Ovary (tissue), 7 donors: ENCODE measurements at regions not wholly inside any gene's neighbourhood (a gene's known extent, or its start where the extent isn't known, plus 50 kb on each side); places are given as distances from the start of the nearest gene placed in this dataset.

ENCODE experiments used
- DNase-seq, 5 donors: peaks; one replicate each; pipeline ENCODE4 v3.0.0-alpha.2; 2019 to 2020
- H3K27ac ChIP-seq, 2 donors: fragments of 200-600 bp; one replicate each; pipeline versions ENCODE4 v1.5.1 to v1.8.0; 2019 to 2022
- H3K27me3 ChIP-seq: fragments of 200-600 bp; one replicate; pipeline ENCODE4 v1.8.0; 2022
- H3K36me3 ChIP-seq: fragments of 200-600 bp; sonication (generic); one replicate; pipeline ENCODE4 v1.5.1; 2019
- H3K4me1 ChIP-seq: one replicate; pipeline ENCODE4 v1.8.1; 2013; ENCODE audit warnings: mild to moderate bottlenecking, moderate library complexity; ENCODE audit not compliant: insufficient read depth
- H3K4me3 ChIP-seq: fragments of 200-600 bp; sonication (generic); one replicate; pipeline ENCODE4 v1.5.1; 2017
- H3K9me3 ChIP-seq, 2 donors: fragments of 200-600 bp in 1 of 2; sonication (generic) in 1 of 2; one replicate each; pipeline versions ENCODE4 v1.5.1 to v1.8.1; 2013 to 2019; ENCODE audit warnings: mild to moderate bottlenecking in 1 of 2, moderate library complexity in 1 of 2
- EP300 ChIP-seq: sonication (generic); formaldehyde crosslinking; IDR thresholded peaks from one replicate; pipeline ENCODE4 v1.6.1; 2017; ENCODE audit warnings: antibody characterized with exemption
- POLR2A ChIP-seq: fragments of 450-650 bp; IDR thresholded peaks from one replicate; pipeline ENCODE4 v1.6.1; 2017; ENCODE audit warnings: antibody characterized with exemption, mild to moderate bottlenecking, moderate library complexity
- WGBS, 3 donors: extraction: QIAGEN DNeasy Blood & Tissue Kit in 1 of 3; methylation state at CpG; one replicate each; pipeline versions ENCODE4 v1.1.5 to v1.1.7; 2013 to 2017; 5-methylcytosine and 5-hydroxymethylcytosine counted together
- intact Hi-C, 4 donors: fragments of 100-400 bp; cut with DNase I; formaldehyde crosslinking; loops; one replicate each; pipeline versions ENCODE4 v1.11.0 to v1.15.1; 2022 to 2023
- TF ChIP-seq, protein P1 (sequence below), 3 donors: fragments of 450-650 bp in 2 of 3; fragments of 200-600 bp in 1 of 3; IDR thresholded peaks; one replicate each; pipeline versions ENCODE4 v1.5.1 to v1.8.0; 2016 to 2022; ENCODE audit warnings: antibody characterized with exemption in 3 of 3, mild to moderate bottlenecking in 1 of 3
- donor health status: DM: no; HTN: no; CAD: no; lungs with moderate emphysema.
- donor health status: DM: no; HTN: no; CAD: no.
- donor health status: Bipolar disorder and iron deficiency.
- donor health status: DM: no; HTN: no; CAD: no.
- donor health status: DM: yes; HTN: yes; CAD: no.

DNA sequence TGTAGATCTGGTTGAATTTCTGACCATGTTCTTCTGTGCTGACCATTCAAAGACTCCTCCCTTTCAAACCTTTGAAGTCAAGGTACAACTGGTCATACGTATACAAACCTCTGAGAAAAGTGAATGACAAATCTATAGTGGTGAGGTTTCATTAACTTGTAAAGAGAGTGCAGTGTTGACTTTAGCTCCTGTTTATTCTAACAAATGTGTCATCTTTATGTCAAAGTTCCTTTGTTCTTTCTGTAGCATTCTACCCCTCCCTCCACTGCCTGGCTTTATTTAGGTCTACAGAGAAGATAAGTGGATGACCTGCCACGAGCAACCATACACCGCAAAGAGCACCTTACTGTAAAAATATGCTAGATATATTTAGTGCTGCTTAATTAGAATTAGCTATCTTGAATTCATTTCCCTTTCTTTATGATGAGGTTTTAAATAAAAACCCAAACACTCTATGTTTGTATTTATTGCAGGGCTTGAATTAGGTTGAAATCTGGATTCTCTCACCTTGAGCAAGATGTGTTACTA, 520.0 kb upstream of the CDH11 start:
- Histone ChIP-seq H3K9me3 (no peaks in the 10 kb centered on the region), H3K4me1 (no peaks in the 10 kb centered on the region), H3K27me3 (no peaks in the 10 kb centered on the region), H3K27ac (no peak overlapping the region), H3K36me3 (no peaks in the 10 kb centered on the region), H3K4me3 (no peak overlapping the region)
- no peak for TF ChIP-seq POLR2A
- TF ChIP-seq EP300 = no peak
- TF ChIP-seq, protein P1, sequence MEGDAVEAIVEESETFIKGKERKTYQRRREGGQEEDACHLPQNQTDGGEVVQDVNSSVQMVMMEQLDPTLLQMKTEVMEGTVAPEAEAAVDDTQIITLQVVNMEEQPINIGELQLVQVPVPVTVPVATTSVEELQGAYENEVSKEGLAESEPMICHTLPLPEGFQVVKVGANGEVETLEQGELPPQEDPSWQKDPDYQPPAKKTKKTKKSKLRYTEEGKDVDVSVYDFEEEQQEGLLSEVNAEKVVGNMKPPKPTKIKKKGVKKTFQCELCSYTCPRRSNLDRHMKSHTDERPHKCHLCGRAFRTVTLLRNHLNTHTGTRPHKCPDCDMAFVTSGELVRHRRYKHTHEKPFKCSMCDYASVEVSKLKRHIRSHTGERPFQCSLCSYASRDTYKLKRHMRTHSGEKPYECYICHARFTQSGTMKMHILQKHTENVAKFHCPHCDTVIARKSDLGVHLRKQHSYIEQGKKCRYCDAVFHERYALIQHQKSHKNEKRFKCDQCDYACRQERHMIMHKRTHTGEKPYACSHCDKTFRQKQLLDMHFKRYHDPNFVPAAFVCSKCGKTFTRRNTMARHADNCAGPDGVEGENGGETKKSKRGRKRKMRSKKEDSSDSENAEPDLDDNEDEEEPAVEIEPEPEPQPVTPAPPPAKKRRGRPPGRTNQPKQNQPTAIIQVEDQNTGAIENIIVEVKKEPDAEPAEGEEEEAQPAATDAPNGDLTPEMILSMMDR (IDR thresholded peaks at IDR 0.05) = no peak
- intact Hi-C loops = no loop called here
- DNase-seq = no peak
- WGBS, 3 donors = 94 to 97% (median 96%) methylated on average over 3 of the region's 3 CpGs

DNA sequence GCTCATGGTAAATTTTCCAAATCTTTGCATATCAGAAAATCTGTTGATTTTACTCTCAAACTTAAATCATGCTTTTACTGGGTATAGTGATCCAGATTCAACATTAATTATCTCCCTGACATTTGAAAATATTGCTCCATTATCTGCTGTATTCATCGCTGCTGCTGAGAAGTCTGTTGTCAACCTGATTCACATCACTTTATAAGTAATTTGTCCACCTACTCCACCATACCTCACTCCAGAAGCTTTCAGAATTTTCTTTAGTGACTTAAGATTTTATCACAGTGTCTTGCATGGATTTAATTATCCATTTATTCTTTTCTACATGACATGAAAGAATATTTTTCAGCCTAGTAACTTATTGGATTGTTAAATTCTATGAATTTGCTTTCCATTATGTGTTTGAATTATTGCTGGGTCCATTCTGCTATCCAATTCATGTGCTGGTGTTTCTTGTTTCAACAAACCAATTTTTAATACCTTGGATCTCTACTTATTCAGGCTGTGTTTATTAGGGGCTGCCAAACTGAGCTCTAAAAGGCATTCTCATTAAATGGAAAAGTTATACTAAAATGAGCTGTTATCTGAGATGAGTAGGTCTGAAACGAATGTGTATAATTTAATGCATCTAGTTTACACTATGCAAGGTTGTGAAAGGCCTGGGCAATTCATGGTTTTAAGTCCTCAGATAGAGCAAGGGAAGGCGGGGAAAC, 519.3 kb upstream of the CDH11 start:
- Histone ChIP-seq H3K27ac (no peak overlapping the region), H3K27me3 (no peaks in the 10 kb centered on the region), H3K4me1 (no peaks in the 10 kb centered on the region), H3K9me3 (no peaks in the 10 kb centered on the region), H3K4me3 (no peak overlapping the region), H3K36me3 (no peaks in the 10 kb centered on the region)
- intact Hi-C loops = no loop called here
- WGBS, 3 donors = 82 to 86% (median 82%) methylated on average over 3 of the region's 3 CpGs
- no peak for DNase-seq
- no peak for TF ChIP-seq POLR2A
- no peak for TF ChIP-seq EP300
- TF ChIP-seq, protein P1 (IDR thresholded peaks at IDR 0.05) = no peak

DNA sequence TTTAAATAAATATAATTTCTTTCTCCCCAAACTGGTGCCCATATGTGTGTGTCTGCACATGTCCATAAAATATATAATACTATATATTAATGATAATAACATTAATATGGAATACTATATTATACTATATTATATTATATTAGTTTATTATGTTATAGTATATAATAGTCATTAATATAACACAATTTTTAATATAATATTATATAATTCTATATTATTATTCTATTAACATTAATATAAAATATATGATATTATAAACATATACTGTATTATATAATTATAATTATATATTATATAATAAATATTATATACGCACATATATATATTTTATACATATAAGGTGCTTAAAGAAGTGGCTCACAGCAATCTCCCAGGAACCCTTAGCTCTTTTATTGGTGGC, 513.0 kb upstream of the CDH11 start:
- TF ChIP-seq, protein P1 (IDR thresholded peaks at IDR 0.05) = no peak
- TF ChIP-seq EP300 = no peak
- TF ChIP-seq POLR2A = no peak
- H3K4me3 ChIP-seq = no peak overlapping the region
- 92 to 97% (median 96%) methylated on average over 1 of the region's 1 CpG for WGBS, 3 donors
- no peak for DNase-seq
- intact Hi-C loops = no loop called here
- H3K9me3 ChIP-seq = no peaks in the 10 kb centered on the region
- H3K27ac ChIP-seq = no peak overlapping the region
- no peaks in the 10 kb centered on the region for H3K4me1 ChIP-seq
- no peaks in the 10 kb centered on the region for H3K27me3 ChIP-seq
- H3K36me3 ChIP-seq = no peaks in the 10 kb centered on the region

DNA sequence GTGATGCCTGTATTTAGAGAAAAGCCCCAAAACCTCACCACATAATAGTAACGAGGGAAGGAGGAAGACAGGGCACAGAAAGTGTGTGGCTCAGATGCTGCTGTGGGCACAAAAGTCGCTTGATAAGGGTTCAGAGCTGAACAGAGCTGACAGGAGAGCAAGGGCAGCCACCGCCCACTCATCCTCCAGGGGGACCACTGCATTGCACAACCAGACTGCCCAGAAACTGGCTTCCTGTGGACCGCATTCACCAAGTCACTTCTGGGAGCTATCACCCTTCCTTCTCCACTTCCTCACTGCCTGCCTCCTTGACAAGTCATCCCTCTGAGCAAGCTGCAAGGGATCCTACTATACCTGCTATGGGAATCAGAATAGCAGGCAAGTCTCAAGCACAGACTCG, 512.4 kb upstream of the CDH11 start:
- TF ChIP-seq POLR2A (no peak), EP300 (no peak)
- TF ChIP-seq, protein P1 (IDR thresholded peaks at IDR 0.05) = no peak
- intact Hi-C loops = no loop called here
- no peaks in the 10 kb centered on the region for H3K9me3 ChIP-seq
- no peak overlapping the region for H3K4me3 ChIP-seq
- no peak for DNase-seq
- H3K4me1 ChIP-seq = no peaks in the 10 kb centered on the region
- H3K27ac ChIP-seq = no peak overlapping the region
- WGBS, 3 donors = 88 to 95% (median 91%) methylated on average over 5 of the region's 5 CpGs
- H3K36me3 ChIP-seq = no peaks in the 10 kb centered on the region
- H3K27me3 ChIP-seq = no peaks in the 10 kb centered on the region
